HG03432 (cell line): ENCODE measurements at regions not wholly inside any gene's neighbourhood (a gene's known extent, or its start where the extent isn't known, plus 50 kb on each side); places are given as distances from the start of the nearest gene placed in this dataset.
"Not testable (repeated sequence)": the region's sequence is repeated elsewhere in the genome, so short reads cannot be mapped to it uniquely, and the experiment has no call there.

ENCODE experiments used
- ATAC-seq: cut with Tn5 transposase; IDR thresholded peaks from one replicate; pipeline ENCODE4 v1.9.1; 2021; ENCODE audit warnings: mild to moderate bottlenecking, moderate library complexity; ENCODE audit not compliant: unreplicated experiment

DNA sequence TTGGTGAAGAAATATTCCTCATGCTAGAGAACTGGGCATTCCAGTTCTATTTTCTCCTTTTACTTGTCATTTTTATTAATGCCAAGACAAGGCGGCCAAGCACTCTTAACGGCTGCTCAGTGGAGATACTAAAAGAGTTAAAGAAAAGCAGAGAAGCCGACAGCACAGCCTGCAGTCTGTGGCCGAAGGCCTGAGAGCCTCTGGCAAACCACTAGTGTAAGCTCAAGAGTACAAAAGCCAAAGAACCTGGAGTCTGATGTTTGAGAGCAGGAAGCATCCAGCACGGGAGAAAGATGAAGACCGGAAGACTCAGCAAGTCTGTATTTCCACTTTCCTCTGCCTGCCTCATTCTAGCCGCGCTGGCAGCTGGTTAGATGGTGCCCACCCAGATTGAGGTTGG is 167.1 kb upstream of the FUT9 start:
- no peak for ATAC-seq

DNA sequence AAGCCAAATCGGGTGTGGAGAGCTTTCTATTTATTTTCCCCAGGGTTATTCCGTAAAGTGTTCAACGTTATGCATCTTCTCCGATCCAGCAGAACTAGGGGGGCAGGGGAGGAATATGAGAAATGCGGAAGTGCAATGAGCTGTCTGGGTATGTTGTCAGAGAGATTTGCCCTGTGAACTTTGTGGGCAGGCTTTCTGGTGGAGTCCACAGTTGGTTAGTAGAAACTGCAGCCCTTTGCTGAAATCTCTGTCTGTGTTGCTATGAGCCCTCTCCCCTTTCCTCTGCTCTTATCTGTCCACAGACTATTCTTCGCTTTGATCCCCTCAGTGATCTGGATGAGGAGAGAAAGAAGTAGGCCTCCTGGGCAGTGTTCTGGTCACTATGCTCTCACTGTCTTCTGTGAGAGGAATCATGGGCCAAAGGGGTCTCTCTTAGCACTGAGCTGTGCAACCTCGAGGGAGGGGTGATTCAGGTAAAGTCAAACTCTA is 158.9 kb upstream of the FUT9 start:
- no peak for ATAC-seq

DNA sequence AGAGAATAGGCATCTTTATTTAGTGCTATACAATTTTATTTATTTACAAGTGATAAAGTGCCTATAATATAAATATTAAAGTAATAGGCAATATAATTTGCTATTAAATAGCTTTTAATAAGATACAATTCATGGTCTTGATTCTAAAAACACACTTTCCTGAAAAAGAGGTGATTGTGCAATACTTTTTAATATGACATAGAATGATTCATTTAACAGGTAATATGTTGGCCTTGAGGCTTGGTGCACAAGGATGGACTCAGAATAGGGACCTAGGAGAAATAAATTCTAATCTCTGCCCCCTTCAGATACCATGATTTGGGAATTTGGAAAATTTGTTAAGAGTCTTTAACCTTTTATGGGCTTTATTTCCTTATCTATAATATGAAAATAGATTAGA is 149.9 kb upstream of the FUT9 start:
- no peak for ATAC-seq

DNA sequence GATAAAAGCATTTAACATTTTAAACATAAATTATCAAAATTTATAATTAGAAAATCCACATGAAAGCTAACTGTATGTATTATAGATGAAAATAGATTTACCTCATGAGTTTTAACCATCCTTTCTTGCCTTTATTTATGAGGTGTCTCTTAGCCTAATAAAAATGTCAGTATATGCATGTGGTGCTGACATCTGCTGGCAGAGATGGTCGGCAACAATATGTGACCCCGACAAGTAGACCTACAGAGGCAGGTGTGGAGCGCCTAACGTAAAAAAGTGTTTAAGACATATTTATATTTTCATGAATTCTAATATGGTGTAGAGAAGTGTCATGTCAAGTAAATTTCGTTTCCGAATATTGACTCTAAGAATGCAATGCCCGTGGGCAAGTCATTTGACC is 149.0 kb upstream of the FUT9 start:
- peak; percentile 58 for ATAC-seq

DNA sequence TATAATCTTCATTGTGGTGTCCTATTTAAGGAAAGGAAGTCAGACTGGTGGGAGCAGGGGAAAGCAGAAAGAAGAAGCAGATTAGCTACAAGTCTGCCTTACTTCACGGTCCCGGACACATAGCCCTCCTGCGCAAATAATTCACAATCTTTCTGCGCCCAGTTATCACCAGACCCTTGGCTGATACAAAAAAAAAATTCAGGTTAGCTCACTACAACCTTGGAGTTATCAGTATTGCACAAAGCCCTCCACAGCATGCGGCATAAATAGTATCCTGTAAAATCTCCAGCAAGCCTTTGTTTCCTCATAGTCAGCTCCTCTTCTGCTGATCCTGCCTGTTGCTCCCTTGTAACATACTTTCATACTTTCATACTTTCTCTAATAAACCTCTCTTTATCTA is 148.6 kb upstream of the FUT9 start:
- ATAC-seq, result no peak

DNA sequence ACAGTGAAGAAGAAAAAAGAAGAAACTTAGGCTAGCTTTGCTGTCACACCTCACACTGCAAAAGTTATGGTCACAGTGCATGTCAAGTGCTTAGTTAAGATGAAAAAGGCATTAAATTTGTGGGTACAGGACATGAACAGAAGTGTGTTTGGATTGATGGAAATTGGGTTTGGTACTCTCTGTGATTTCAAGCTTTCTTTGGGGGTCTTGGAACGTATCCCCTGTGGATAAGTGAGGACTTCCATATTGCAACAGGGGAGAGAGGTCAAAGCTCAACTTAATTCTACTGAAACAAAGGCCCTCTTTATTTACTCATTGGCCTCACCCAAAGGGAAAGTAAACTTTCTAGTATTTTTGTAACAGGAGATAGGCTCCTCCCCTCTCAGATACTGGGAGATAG is 138.3 kb upstream of the FUT9 start:
- ATAC-seq, result no peak

DNA sequence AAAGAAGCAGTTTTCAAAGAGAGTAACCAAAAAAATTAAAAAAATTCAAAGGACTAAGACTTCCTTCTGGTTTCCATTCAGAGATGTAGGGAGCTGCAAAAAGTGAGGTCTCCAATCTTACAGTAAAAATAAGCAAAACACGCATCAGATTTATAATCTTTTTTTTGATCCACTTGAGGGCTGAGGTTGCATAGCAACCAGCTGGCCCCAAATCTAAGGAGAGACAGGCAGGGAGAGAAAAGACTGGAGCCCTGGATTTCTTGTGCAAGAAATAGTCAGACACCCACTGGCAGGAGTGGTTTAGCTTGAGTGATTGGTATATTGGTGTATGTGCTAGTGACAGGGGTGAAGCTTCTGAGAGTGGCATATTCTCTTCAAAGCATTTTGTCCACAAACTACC is 135.9 kb upstream of the FUT9 start:
- no peak for ATAC-seq

DNA sequence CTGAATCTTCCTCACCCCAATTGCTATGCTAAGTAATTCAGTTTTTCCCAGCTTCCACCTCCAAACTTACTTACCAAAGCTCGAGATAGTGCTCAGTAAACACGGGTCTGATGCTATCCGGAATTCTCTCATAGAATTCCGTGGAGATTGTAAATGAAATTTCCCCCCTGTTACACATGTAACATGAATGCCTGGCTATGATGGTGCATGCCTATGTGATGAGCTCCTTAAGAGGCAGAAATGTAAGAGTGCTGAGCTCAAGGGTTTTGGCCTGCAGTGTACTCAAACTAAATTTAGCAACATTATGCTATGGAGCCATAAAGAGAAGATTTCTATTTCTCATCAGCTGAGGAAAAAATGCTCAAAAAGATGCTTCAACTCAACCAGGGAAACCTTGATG is 133.4 kb upstream of the FUT9 start:
- ATAC-seq, result no peak

DNA sequence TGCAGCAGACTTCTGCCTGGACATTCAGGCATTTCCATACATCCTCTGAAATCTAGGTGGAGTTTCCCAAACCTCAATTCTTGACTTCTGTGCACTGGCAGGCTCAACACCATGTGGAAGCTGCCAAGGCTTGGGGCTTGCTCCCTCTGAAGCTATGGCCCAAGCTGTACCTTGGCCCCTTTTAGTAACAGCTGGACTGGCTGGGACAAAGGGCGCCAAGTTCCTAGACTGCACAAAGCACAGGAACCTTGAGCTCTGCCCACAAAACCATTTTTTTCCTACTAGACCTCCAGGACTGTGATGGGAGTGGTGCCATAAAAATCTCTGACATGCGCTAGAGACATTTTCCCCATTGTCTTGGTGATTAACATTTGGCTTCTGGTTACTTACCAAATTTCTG is 127.1 kb upstream of the FUT9 start:
- ATAC-seq, result not testable (repeated sequence)

DNA sequence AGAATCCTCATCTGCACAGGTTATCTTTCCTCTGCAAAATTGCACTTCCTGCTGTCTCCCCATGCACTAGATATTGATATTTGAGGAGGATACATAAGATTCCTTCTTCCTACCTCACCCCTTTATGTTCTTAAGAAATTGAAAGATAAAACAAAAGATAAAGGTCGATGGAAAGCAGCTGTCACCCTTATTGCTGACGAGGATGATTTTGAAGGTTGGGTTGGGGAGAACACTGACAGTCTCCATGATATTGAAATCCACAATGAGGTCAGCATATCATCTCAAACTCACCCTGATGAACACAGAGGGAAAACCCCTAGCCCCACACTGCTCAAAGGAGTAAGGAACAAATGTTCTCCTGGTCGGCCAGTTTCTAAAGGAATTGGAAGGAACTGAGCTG is 110.6 kb upstream of the FUT9 start:
- ATAC-seq, result no peak

DNA sequence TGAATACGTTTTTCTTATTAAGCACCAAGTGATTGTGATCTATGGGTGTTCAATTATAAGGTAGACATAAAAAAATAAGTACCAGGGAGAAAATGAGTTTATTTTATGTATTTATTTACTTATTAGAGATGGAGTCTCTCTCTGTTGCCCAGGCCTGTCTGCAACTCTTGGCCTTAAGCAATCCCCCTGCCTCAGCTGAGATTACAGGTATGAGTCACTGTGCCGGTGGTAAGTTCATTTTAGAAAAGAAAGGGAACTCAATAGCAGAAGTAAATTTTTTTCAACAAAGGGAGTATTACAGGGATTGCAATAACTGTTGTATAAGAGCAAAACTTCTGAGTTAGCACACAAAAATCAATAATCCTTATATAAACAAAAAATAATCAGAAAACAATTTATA is 98.7 kb upstream of the FUT9 start:
- peak; percentile 45 for ATAC-seq

DNA sequence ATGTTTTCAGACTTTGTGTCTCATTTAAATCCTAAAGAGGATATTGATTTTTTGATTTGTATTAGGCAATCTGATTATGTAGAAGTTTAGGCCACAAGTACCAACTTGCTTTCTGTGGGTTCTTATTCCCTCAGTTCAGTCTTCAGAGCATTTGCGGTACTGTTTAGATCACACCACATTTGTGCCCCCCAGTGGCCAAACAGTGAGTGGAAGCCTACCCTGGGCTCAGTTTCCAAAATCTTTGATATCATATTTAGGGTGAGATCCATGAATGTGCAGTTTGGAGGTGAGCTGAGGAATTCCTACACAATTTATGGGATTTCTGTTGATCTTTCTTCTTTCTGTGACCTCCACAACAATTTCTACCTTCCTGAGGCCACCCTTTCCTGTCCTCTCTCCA is 92.3 kb upstream of the FUT9 start:
- ATAC-seq, result peak; percentile 67

DNA sequence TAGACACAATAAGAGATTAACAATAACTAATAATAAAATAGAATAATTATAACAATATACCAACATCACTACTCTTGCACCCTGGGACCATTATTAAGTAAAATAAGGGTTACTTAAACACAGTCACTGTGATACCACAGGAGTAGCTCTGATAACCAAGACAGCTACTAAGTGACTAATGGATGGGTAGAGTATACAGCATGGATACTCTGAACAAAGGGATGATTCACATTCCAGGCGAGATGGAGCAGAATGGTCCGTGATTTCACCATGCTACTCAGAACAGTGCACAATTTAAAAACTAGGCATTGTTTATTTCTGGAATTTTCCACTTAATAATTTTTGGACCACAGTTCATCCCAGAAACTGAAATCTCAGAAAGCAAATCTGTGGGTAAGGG is 80.0 kb upstream of the FUT9 start:
- no peak for ATAC-seq

DNA sequence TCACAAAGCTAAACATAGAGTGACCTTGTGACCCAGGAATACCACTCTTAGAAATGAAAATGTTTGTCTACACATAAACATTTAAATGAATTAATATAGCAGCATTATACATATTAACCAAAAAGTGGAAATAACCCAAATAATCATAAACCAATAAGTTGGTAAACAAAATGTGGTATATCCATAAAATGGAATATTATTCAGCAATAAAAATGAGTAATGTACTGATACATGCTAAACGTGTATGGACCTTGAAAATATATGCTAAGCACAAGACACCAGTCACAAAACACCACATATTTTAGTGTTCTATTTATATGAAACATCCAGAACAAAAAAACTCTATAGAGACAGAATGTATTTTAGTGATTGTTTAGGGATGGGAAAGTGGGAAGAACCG is 68.9 kb upstream of the FUT9 start:
- ATAC-seq, result no peak

DNA sequence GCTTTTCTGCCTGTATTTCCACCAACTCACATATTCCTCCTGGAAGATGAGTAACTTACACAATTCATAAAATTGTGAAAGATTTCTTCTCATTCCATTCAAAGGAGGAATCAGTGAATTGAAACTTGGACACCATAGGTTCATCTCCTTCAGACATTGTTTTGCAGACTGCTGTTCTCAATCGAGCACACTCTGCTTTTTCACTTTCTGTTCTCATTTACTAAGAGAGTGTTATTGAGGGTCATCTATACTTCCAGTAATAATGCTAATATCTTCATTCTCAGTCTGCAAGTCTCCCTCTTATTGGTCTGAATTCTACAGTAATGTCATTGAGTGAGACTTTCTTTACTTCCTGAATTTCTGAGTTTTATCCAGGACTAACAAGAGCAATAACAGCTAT is 67.5 kb upstream of the FUT9 start:
- ATAC-seq, result no peak

DNA sequence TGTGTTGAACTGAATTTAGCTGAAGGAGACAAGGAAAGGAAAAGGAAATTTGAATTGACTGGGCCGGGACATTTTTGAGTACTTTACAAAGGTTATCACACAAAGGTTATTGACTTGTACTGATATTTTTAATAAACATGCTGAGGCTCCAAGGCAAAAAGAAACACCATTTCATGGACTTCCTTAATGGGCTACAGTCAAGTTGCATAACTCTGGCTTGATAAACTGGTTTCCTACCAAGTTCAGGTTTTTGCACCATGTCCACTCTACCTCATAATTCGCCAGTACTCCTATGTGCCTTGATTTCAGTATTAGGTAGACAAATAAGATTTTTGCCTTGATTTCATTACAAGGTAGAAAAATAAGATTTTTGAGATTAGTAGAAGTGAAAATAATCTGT is 65.8 kb upstream of the FUT9 start:
- ATAC-seq, result no peak

DNA sequence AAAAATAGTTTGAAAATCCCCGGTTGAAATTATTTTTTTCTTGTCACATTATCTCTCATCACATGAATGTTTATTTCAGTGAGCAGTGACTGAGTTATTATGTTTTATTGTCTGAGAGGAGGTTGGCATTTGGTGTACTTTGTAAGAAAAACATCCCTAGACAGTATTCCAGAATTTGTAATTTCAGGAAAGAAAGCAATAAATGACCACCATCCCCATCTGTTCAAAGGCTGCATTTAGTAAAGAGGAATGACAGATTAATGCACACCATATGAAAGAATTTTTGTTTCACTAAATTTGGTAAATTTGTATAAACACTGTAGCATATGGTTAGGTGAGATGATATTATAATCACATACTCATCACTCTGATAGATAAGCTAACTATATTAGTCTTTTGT is 57.1 kb upstream of the FUT9 start:
- ATAC-seq, result no peak

DNA sequence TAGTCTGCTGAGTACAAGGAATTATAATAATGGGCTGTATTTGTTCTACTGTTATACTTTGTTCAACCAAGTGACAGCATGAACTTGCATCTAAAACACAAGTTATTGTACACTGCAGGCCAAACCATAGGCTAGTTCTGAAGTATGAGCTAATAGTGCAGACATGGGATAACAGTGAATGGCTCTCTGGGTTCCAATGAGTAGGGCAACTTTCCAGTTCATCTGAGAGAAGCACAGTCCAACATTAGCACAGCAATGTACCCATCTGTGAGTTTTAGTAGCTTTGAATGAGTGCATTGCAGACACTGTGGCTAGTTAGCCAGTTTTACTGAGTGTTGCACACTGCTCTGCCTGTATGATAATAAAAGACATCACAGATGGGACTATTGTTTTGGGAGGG is 56.5 kb upstream of the FUT9 start:
- ATAC-seq, result no peak
